ENCODE measurements at regions not wholly inside any gene's neighbourhood (a gene's known extent, or its start where the extent isn't known, plus 50 kb on each side); places are given as distances from the start of the nearest gene placed in this dataset.
"Not testable (repeated sequence)": the region's sequence is repeated elsewhere in the genome, so short reads cannot be mapped to it uniquely, and the experiment has no call there.

DNA sequence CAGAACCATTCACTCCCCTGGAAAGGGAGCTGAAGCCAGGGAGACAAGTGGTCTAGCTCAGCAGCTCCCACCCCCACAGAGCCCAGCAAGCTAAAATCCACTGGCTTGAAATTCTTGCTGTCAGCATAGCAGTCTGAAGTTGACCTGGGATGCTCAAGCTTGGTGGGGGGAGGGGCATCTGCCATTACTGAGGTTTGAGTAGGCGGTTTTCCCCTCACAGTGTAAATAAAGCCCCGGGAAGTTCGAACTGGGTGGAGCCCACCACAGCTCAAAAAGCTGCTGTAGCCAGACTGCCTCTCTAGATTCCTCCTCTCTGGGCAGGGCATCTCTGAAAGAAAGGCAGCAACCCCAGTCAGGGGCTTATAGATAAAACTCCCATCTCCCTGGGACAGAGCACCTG is 171.3 kb upstream of the E2F8 start:
- TF ChIP-seq, protein P1, sequence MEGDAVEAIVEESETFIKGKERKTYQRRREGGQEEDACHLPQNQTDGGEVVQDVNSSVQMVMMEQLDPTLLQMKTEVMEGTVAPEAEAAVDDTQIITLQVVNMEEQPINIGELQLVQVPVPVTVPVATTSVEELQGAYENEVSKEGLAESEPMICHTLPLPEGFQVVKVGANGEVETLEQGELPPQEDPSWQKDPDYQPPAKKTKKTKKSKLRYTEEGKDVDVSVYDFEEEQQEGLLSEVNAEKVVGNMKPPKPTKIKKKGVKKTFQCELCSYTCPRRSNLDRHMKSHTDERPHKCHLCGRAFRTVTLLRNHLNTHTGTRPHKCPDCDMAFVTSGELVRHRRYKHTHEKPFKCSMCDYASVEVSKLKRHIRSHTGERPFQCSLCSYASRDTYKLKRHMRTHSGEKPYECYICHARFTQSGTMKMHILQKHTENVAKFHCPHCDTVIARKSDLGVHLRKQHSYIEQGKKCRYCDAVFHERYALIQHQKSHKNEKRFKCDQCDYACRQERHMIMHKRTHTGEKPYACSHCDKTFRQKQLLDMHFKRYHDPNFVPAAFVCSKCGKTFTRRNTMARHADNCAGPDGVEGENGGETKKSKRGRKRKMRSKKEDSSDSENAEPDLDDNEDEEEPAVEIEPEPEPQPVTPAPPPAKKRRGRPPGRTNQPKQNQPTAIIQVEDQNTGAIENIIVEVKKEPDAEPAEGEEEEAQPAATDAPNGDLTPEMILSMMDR (IDR thresholded peaks at IDR 0.05; ENCODE audit: low read depth, low read length, poor library complexity, severe bottlenecking): not testable (repeated sequence)
- not testable (repeated sequence) for TF ChIP-seq EZH2phosphoT487 (IDR thresholded peaks at IDR 0.05; ENCODE audit: borderline replicate concordance, low read length)
